Activated CD4-positive, alpha-beta memory T cell treated with anti-CD3 and anti-CD28 coated beads, Interleukin-2, amount 10 ng/mL, durations not matched to agents 7 days and 5 days (primary cell): ENCODE measurements at regions not wholly inside any gene's neighbourhood (a gene's known extent, or its start where the extent isn't known, plus 50 kb on each side); places are given as distances from the start of the nearest gene placed in this dataset.
"Not testable (repeated sequence)": the region's sequence is repeated elsewhere in the genome, so short reads cannot be mapped to it uniquely, and the experiment has no call there.

ENCODE experiments used
- CTCF ChIA-PET: fragments of 350-600 bp; sonication (Branson Sonifier 250); formaldehyde crosslinking; loops from one replicate; lab custom pipeline; 2021; ENCODE audit warnings: antibody characterized with exemption, inconsistent platforms; lab: Charles Lee
- POLR2A ChIA-PET: fragments of 350-600 bp; sonication (Branson Sonifier 250); formaldehyde crosslinking; loops from one replicate; lab custom pipeline; 2021; ENCODE audit warnings: antibody characterized with exemption; lab: Charles Lee
- DNase-seq: peaks from one replicate; pipeline ENCODE4 v3.0.0-alpha.2; 2020
- H3K27ac Mint-ChIP-seq: one replicate; pipeline ENCODE4 v1.8.0; 2021; ENCODE audit warnings: mild to moderate bottlenecking, mixed read lengths
- H3K27me3 Mint-ChIP-seq: one replicate; pipeline ENCODE4 v1.8.0; 2021; ENCODE audit warnings: mixed read lengths
- H3K36me3 Mint-ChIP-seq: one replicate; pipeline ENCODE4 v1.8.0; 2021; ENCODE audit warnings: low read depth, mixed read lengths
- H3K4me1 Mint-ChIP-seq: one replicate; pipeline ENCODE4 v1.8.0; 2021; ENCODE audit warnings: mixed read lengths
- H3K4me3 Mint-ChIP-seq: one replicate; pipeline ENCODE4 v1.8.0; 2021; ENCODE audit warnings: mild to moderate bottlenecking, mixed read lengths
- H3K9me3 Mint-ChIP-seq: one replicate; pipeline ENCODE4 v1.8.0; 2021; ENCODE audit warnings: mixed read lengths

DNA sequence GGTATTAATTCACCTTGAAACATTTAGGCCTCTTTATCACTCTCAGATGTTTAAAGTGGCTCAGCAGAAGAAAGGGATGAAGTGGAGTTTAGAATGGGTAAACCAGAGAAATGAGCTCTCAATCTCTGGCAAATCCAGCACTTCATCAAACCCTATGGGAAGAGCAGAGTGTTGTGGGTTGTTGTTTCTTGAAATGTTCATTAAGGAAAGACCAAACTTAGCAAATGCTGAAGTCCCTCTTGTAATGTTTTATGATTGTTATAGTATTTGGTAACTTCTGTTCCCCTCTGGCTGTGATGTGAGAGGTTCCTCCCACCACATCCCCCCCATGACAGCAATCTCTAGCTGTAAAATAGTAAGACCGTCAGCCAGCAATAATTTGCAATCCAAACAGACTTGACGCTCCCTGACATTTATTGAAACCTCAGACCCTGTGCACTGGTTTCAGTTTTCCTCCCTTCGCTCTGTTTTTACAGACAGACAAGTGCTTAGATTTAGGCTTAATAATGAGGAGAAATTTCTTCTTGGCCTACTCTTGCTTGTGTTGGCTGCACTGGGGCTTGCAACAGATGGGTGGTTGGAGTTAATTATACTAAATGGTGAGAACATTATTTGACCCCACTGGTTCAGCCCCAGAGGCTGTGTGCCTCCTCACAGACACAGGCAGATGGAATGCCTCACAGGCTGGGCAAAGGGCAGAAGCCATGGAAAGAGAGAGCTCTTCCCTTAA lies 609.4 kb upstream of the SOX9 start:
- no peak overlapping the region for H3K27ac Mint-ChIP-seq
- H3K9me3 Mint-ChIP-seq: peaks cover 11% of the 10 kb centered on the region
- ChIA-PET POLR2A (no interaction called here), CTCF (no interaction called here)
- H3K36me3 Mint-ChIP-seq: no peaks in the 10 kb centered on the region
- no peak overlapping the region for H3K4me3 Mint-ChIP-seq
- no peak for DNase-seq
- no peaks in the 10 kb centered on the region for H3K27me3 Mint-ChIP-seq
- H3K4me1 Mint-ChIP-seq: no peaks in the 10 kb centered on the region

DNA sequence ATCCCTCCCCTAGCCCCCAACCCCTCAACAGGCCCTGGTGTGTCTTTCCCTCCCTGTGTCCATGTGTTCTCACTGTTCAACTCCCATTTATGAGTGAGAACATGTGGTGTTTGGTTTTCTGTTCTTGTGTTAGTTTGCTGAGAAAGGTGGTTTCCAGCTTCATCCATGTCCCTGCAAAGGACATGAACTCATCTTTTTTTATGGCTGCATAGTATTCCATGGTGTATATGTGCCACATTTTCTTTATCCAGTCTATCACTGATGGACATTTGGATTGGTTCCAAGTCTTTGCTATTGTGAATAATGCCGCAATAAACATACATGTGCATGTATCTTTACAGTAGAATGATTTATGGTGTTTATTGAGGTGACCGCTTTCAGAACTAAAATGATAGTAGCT lies 607.1 kb upstream of the SOX9 start:
- CTCF ChIA-PET, H3K27me3 Mint-ChIP-seq, H3K4me3 Mint-ChIP-seq, DNase-seq, H3K27ac Mint-ChIP-seq, H3K4me1 Mint-ChIP-seq, POLR2A ChIA-PET, H3K36me3 Mint-ChIP-seq: not testable (repeated sequence)
- H3K9me3 Mint-ChIP-seq: peaks cover 11% of the 10 kb centered on the region

DNA sequence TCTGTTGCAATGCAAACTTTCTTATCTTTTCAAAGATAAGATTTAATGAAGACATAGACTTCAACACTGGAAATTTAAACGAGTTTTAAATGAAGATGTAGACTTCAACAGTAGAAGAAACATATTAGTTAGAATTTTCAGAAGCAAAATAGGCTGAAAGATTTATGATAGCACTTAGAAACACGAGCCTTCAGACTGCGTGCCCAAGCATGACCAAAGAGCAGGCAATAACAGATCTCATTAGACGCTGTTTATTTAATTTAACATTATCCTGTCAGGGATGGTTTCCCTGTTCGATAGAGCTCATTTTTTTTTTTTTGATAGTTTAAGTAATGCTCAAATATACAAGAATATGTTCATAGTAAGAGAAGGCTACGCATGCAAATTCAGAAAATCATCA lies 604.7 kb upstream of the SOX9 start:
- H3K4me3 Mint-ChIP-seq: no peak overlapping the region
- H3K4me1 Mint-ChIP-seq: no peaks in the 10 kb centered on the region
- no peaks in the 10 kb centered on the region for H3K27me3 Mint-ChIP-seq
- H3K36me3 Mint-ChIP-seq: no peaks in the 10 kb centered on the region
- peaks cover 13% of the 10 kb centered on the region for H3K9me3 Mint-ChIP-seq
- ChIA-PET POLR2A (no interaction called here), CTCF (no interaction called here)
- H3K27ac Mint-ChIP-seq: no peak overlapping the region
- no peak for DNase-seq

DNA sequence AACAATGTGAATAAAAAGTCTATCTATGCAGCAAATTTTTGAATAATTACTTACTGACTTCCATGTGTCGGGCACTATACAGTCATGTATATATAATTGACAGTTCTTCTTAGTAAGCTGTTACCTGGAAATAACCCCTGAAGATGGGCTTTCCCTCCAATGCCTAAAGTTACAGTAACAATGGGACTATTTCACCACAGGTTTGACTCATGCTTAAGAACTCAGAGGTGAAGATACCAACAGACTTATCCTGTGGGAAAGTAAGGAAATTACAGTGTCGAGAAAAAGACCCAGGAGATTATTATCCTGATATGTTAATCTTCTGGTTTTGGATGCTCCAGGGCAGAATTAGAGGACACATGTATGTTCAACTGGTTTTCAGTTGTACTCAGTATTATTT lies 601.5 kb upstream of the SOX9 start:
- Mint-ChIP-seq H3K4me3 (no peak overlapping the region), H3K27me3 (no peaks in the 10 kb centered on the region), H3K27ac (no peak overlapping the region), H3K36me3 (no peaks in the 10 kb centered on the region), H3K4me1 (no peaks in the 10 kb centered on the region), H3K9me3 (peaks cover 11% of the 10 kb centered on the region)
- DNase-seq: no peak
- ChIA-PET POLR2A (no interaction called here), CTCF (no interaction called here)

DNA sequence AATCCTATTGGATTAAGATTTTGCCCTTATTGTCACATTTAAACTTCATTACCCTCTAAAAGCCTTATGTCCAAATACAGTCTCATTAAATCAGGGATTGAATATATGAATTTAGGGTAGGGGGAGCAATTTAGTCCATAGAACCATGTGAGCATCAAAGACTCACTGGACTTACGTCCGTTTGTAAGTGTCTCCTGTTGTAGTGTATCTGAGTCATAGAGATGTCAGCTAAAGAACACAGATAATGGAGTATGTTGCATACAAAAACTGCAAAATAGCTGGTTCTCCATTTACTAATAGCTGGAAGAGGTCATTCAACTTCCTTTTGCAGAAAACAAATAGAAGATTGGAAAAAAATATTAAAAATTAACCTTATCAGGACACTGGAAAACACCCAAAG lies 599.1 kb upstream of the SOX9 start:
- Mint-ChIP-seq H3K4me1 (no peaks in the 10 kb centered on the region), H3K36me3 (no peaks in the 10 kb centered on the region), H3K27ac (no peak overlapping the region), H3K4me3 (no peak overlapping the region), H3K9me3 (peaks cover 10% of the 10 kb centered on the region), H3K27me3 (no peaks in the 10 kb centered on the region)
- CTCF ChIA-PET: no interaction called here
- no peak for DNase-seq
- POLR2A ChIA-PET: no interaction called here

DNA sequence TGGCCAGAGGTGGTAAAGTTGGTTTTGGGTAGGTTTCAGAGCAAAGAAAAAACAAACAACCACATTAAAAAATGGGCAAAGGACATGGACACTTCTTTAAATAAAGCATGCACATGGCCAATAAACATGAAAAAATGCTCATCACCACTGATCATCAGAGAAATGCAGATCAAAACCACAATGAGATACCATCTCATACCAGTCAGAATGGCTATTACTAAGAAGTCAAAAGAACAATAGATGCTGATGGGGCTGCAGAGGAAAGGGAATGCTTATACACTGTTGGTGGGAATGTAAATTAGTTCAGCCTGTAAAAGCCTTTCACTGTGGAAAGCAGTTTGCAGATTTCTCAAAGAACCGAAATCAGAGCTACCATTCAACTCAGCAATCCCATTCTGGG lies 598.4 kb upstream of the SOX9 start:
- no peaks in the 10 kb centered on the region for H3K36me3 Mint-ChIP-seq
- peaks cover 10% of the 10 kb centered on the region for H3K9me3 Mint-ChIP-seq
- CTCF ChIA-PET: no interaction called here
- H3K27ac Mint-ChIP-seq: no peak overlapping the region
- POLR2A ChIA-PET: no interaction called here
- no peaks in the 10 kb centered on the region for H3K4me1 Mint-ChIP-seq
- H3K27me3 Mint-ChIP-seq: no peaks in the 10 kb centered on the region
- no peak overlapping the region for H3K4me3 Mint-ChIP-seq
- no peak for DNase-seq

DNA sequence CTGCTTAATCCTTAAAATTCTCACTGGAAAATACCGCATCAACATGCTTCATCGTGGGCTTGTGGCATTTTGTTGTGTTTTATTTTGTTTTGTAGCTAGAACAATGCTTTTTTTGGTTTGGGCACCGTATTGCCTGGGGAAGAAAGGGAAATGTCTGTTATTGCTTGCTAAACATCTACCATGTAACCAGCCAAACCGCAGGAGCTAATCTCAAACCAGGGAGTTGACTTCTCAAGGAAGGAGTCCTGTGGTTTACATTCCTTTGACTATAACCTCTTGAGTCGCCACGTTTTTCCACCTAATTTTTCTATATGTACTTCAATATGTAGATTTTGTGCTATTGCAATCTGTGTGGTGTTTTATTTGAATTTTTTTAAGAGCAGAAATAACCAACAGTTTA lies 593.5 kb upstream of the SOX9 start:
- Mint-ChIP-seq H3K4me3 (no peak overlapping the region), H3K36me3 (no peaks in the 10 kb centered on the region), H3K27me3 (no peaks in the 10 kb centered on the region), H3K9me3 (peaks cover 5% of the 10 kb centered on the region), H3K27ac (no peak overlapping the region), H3K4me1 (no peaks in the 10 kb centered on the region)
- ChIA-PET CTCF (no interaction called here), POLR2A (no interaction called here)
- DNase-seq: no peak

DNA sequence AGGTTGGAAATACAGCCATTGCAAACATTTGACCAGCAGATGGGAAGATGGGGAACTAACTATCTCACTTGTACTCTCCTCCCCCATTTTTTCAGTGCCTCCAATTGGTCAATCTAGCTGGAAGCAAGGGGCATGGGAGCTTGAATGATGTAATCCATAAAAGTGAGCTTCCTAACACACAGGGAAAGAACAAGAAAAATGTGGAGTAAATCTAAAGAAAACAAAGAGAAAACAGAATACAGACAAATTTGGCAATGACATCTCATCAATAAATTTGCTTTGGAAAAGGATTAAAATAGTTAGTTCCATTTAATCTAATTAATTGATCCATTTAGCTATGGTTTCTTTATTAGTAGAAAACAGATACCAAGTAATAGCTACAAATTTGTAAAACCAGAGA lies 592.6 kb upstream of the SOX9 start:
- Mint-ChIP-seq H3K36me3 (no peaks in the 10 kb centered on the region), H3K27me3 (no peaks in the 10 kb centered on the region), H3K27ac (no peak overlapping the region), H3K9me3 (peaks cover 5% of the 10 kb centered on the region), H3K4me1 (no peaks in the 10 kb centered on the region), H3K4me3 (no peak overlapping the region)
- ChIA-PET POLR2A (no interaction called here), CTCF (no interaction called here)
- DNase-seq: no peak

DNA sequence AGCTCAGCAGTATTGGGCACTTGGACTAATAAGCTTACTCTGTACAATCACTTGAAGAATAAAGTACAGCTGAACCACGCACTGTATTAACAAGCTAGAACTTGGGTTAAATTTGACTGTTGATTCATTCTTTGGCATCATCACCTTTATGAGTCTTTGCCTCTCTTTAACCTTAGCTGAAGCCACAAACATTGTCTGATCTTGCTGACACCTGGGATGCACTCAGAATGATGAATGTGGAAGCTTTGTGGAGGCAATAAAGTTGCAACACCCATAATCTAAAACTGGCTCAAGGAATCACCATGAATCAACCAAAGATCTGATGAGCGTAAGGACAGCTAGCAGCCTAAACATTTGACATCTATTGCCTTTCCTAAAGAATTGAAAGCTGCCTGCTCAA lies 590.6 kb upstream of the SOX9 start:
- Mint-ChIP-seq H3K27me3 (no peaks in the 10 kb centered on the region), H3K4me3 (no peak overlapping the region), H3K4me1 (no peaks in the 10 kb centered on the region), H3K9me3 (no peaks in the 10 kb centered on the region), H3K27ac (no peak overlapping the region), H3K36me3 (no peaks in the 10 kb centered on the region)
- ChIA-PET POLR2A (no interaction called here), CTCF (no interaction called here)
- DNase-seq: no peak

DNA sequence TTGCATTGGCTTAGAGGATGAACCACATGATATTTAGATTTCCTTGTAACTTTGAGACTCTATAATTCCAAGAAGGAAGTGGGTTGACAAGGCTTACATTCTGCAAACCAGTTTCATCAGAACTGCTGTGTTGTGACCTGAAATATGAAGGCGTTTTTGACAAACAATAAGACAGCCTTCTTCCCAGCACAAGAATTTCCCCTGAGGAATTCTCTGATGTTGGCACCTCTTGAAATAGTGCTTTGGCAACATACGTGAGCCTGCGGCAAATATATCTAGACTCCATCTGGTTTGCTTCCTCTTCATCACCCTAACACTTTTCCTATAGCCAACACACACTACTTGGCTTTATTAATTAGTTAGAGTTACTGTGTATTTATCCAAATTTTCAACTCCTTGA lies 585.5 kb upstream of the SOX9 start:
- POLR2A ChIA-PET: no interaction called here
- CTCF ChIA-PET: no interaction called here
- Mint-ChIP-seq H3K27ac (no peak overlapping the region), H3K36me3 (no peaks in the 10 kb centered on the region), H3K27me3 (no peaks in the 10 kb centered on the region), H3K4me3 (no peak overlapping the region), H3K9me3 (no peaks in the 10 kb centered on the region), H3K4me1 (no peaks in the 10 kb centered on the region)
- DNase-seq: no peak

DNA sequence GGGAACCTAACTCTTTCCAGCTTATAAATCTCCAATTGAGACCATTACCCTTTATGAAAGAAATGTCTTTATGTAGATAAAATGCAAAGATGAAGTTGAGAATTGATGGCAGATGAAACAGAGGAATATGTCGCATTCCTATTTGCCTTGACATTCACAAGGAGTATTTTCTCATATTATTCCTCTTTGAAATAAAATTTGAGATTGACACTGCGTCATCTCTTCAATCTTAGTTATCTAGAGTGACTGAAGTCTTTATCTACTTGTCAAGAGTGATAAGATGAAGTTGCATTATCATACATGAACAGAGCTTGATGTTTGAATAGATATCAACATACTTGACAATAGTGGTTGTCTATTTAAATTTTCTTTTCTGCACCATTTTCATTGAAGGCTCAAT lies 574.4 kb upstream of the SOX9 start:
- POLR2A ChIA-PET: no interaction called here
- no peak for DNase-seq
- no peaks in the 10 kb centered on the region for H3K27me3 Mint-ChIP-seq
- CTCF ChIA-PET: no interaction called here
- H3K9me3 Mint-ChIP-seq: peaks cover 6% of the 10 kb centered on the region
- no peaks in the 10 kb centered on the region for H3K36me3 Mint-ChIP-seq
- H3K4me3 Mint-ChIP-seq: no peak overlapping the region
- no peaks in the 10 kb centered on the region for H3K4me1 Mint-ChIP-seq
- H3K27ac Mint-ChIP-seq: no peak overlapping the region

DNA sequence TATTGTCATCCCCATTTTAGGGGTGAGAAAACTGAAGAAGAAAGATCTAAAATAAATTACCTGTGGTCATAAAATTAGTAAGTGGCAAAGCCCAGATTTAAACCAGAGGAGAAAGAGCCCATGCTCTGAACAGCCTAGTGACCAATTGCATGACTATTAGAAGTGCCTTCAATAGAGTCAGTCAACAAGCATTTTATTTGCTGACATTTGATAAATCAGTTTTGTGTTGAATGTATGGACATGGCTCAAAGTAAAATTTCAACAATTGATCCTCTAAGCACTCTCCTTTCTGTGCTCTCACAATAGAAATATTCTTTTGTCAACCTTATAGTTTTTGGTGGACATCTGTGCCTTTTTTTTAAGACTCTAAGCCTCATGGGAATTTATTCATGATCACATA lies 572.9 kb upstream of the SOX9 start:
- CTCF ChIA-PET: no interaction called here
- POLR2A ChIA-PET: no interaction called here
- peaks cover 6% of the 10 kb centered on the region for H3K9me3 Mint-ChIP-seq

DNA sequence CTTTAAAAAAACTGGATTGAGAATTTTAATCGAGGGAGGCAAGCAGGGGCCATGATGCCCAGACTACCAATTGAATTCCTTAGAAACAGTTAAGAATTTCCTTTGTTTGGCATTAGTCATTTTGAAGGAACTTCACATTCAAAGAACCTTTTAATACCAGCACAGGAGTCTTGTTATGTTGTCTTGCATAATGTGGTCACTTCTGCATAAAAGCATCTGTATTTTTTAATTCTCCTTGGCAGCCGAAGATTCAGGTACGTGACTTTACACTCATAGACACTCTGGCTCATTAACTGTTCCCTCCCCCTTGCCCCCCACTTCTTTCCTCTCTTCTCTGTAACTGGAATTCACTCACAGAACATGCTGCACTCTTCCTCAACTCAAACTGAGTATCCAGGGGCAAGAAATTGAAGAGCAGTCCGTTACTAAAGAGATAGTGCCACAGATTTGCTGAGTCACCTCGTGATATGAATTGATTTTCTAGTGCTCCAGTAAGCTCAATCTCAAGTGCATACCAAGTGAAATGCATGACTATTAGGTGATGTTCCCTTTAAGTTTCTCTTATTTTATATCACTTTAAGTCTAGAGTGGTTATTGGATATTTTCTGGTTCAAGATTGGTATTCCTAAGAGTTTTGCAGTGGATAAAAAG lies 572.2 kb upstream of the SOX9 start:
- Mint-ChIP-seq H3K9me3 (peaks cover 10% of the 10 kb centered on the region), H3K4me1 (no peaks in the 10 kb centered on the region), H3K36me3 (no peaks in the 10 kb centered on the region), H3K27me3 (no peaks in the 10 kb centered on the region), H3K4me3 (no peak overlapping the region), H3K27ac (no peak overlapping the region)
- POLR2A ChIA-PET: no interaction called here
- no peak for DNase-seq
- CTCF ChIA-PET: no interaction called here

More for the DNA sequence above, 572.9 kb upstream of the SOX9 start:
- no peaks in the 10 kb centered on the region for H3K36me3 Mint-ChIP-seq
- no peaks in the 10 kb centered on the region for H3K4me1 Mint-ChIP-seq
- no peak overlapping the region for H3K27ac Mint-ChIP-seq
- H3K4me3 Mint-ChIP-seq: no peak overlapping the region
- DNase-seq: no peak
- no peaks in the 10 kb centered on the region for H3K27me3 Mint-ChIP-seq

DNA sequence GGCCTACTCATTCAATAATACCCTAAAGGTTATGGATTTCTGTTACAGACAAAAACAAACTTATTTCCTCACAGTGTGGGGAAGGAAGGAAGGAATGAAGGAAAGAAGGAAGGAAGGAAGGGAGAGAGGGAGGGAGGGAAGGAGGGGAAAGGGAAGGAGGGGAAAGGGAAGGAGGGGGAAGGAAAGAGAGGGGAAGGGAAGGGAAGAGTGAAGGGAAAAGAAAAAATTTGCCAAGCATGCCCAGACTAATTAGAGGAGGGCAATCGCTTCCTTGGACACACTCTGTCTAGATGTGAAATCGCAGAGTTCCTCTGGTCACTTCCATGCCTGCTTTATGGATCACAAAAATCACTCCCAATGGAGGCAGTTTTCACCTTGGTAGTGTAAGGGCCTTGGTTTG lies 570.1 kb upstream of the SOX9 start:
- DNase-seq: no peak

More for the DNA sequence above, 570.1 kb upstream of the SOX9 start:
- Mint-ChIP-seq H3K27me3 (no peaks in the 10 kb centered on the region), H3K9me3 (peaks cover 10% of the 10 kb centered on the region), H3K27ac (no peak overlapping the region), H3K4me1 (no peaks in the 10 kb centered on the region), H3K4me3 (no peak overlapping the region), H3K36me3 (no peaks in the 10 kb centered on the region)
- ChIA-PET CTCF (no interaction called here), POLR2A (no interaction called here)
